Ovary (tissue), 3 donors: ENCODE measurements at regions not wholly inside any gene's neighbourhood (a gene's known extent, or its start where the extent isn't known, plus 50 kb on each side); places are given as distances from the start of the nearest gene placed in this dataset.

Experiments used
- EP300 ChIP-seq: sonication (generic); formaldehyde crosslinking; IDR thresholded peaks from one replicate; pipeline ENCODE4 v1.6.1; 2017; ENCODE audit warnings: antibody characterized with exemption
- POLR2A ChIP-seq: fragments of 450-650 bp; IDR thresholded peaks from one replicate; pipeline ENCODE4 v1.6.1; 2017; ENCODE audit warnings: antibody characterized with exemption, mild to moderate bottlenecking, moderate library complexity
- TF ChIP-seq, protein P1 (sequence below), 3 donors: fragments of 450-650 bp in 2 of 3; fragments of 200-600 bp in 1 of 3; IDR thresholded peaks; one replicate each; pipeline versions ENCODE4 v1.5.1 to v1.8.0; 2016 to 2022; ENCODE audit warnings: antibody characterized with exemption in 3 of 3, mild to moderate bottlenecking in 1 of 3
- donor health status: DM: no; HTN: no; CAD: no.

DNA sequence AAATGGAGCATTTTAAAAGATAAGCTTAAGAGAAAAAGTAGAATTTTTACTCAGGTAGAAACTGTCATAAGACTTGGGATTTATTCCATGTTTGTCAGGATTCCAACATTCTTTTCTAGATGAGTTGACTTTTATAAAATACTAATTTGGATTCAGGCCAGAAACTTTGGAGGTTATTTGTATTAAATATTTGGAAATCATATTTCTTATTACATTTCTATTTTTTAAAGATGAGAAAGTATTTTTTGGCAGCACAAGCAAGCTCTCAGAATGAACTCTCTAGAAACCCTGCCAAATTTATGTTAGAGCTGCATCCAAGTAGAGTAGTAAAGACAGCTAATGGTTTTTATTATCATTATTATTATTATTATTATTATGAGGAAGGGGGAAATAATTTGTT, 1014.9 kb upstream of the GJE1 start:
- TF ChIP-seq, protein P1, sequence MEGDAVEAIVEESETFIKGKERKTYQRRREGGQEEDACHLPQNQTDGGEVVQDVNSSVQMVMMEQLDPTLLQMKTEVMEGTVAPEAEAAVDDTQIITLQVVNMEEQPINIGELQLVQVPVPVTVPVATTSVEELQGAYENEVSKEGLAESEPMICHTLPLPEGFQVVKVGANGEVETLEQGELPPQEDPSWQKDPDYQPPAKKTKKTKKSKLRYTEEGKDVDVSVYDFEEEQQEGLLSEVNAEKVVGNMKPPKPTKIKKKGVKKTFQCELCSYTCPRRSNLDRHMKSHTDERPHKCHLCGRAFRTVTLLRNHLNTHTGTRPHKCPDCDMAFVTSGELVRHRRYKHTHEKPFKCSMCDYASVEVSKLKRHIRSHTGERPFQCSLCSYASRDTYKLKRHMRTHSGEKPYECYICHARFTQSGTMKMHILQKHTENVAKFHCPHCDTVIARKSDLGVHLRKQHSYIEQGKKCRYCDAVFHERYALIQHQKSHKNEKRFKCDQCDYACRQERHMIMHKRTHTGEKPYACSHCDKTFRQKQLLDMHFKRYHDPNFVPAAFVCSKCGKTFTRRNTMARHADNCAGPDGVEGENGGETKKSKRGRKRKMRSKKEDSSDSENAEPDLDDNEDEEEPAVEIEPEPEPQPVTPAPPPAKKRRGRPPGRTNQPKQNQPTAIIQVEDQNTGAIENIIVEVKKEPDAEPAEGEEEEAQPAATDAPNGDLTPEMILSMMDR (IDR thresholded peaks at IDR 0.05): no peak
- TF ChIP-seq POLR2A (no peak), EP300 (no peak)
